GF-D8 (cell line): ENCODE measurements at regions not wholly inside any gene's neighbourhood (a gene's known extent, or its start where the extent isn't known, plus 50 kb on each side); places are given as distances from the start of the nearest gene placed in this dataset.
"Not testable (repeated sequence)": the region's sequence is repeated elsewhere in the genome, so short reads cannot be mapped to it uniquely, and the experiment has no call there.

Experiments used
- DNase-seq: peaks from one replicate; lab custom pipeline; 2025; lab: John Stamatoyannopoulos, UW

GRCh38 chr3:11712646-11713045, 68.9 kb upstream of the VGLL4 start:
- DNase-seq = no peak

- DNase-seq = no peak
Measured at GRCh38 chr3:11711876-11712275, 68.2 kb upstream of the VGLL4 start.

GRCh38 chr3:11709782-11710181, 66.1 kb upstream of the VGLL4 start:
- DNase-seq = no peak

- not testable (repeated sequence) for DNase-seq
Measured at GRCh38 chr3:11707084-11707483, 63.4 kb upstream of the VGLL4 start.

GRCh38 chr3:11706604-11707003, 62.9 kb upstream of the VGLL4 start:
- no peak for DNase-seq

GRCh38 chr3:11705049-11705448, 61.3 kb upstream of the VGLL4 start:
- DNase-seq = no peak

GRCh38 chr3:11703146-11703545, 59.4 kb upstream of the VGLL4 start:
- no peak for DNase-seq

- DNase-seq = no peak
Measured at GRCh38 chr3:11699083-11699427, 55.3 kb upstream of the VGLL4 start.

GRCh38 chr3:11698326-11699082, 54.8 kb upstream of the VGLL4 start:
- DNase-seq = no peak

GRCh38 chr3:11697701-11698100, 54.0 kb upstream of the VGLL4 start:
- DNase-seq = no peak

- no peak for DNase-seq
Measured at GRCh38 chr3:11696054-11696453, 52.3 kb upstream of the VGLL4 start.
